HepG2 (cell line): ENCODE measurements at regions not wholly inside any gene's neighbourhood (a gene's known extent, or its start where the extent isn't known, plus 50 kb on each side); places are given as distances from the start of the nearest gene placed in this dataset.

Source experiments
- NR2F1 ChIP-seq, 2 experiments: fragments of 450-650 bp in 1 of 2; formaldehyde crosslinking in 1 of 2; IDR thresholded peaks; 2 replicates each; pipeline versions ENCODE4 v1.5.0 to v1.6.1; 2016 to 2020; ENCODE audit warnings: mild to moderate bottlenecking in 1 of 2, missing compliant biosample characterization in 1 of 2, missing genetic modification reagents in 1 of 2, moderate library complexity in 1 of 2
- TAF1 ChIP-seq: sonication (generic); formaldehyde crosslinking; IDR thresholded peaks from 2 replicates; pipeline ENCODE4 v1.4.0; 2020; ENCODE audit warnings: missing genetic modification reagents
- ZNF501 ChIP-seq: sonication (generic); formaldehyde crosslinking; IDR thresholded peaks from 2 replicates; pipeline ENCODE4 v1.5.1; 2020; ENCODE audit warnings: mild to moderate bottlenecking, moderate library complexity, missing genetic modification reagents

DNA sequence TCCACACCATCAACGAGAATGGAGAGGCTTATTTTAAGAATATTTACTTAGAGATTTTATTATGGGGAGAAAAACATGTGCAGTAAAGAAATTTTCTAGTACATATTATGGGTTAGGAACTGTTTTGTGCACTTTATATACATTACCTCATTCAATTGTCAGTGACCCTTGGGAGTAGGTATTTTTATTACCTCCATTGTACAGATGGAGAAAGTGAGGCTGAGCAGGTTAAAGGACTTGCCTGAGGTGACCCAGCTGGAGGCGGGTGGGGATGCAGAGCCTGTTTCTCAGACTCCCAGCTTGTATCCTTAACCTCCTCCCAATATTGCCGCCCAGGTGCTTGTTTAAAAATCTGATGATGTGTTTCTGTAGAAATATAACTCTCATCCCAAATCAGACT is 356.7 kb downstream of the HRH4 start:
- no peak for TF ChIP-seq TAF1
- TF ChIP-seq ZNF501, result no peak
- TF ChIP-seq NR2F1 (CRISPR knock-in tag; IDR thresholded peaks at IDR 0.05), result no peak
